ENCODE measurements at regions not wholly inside any gene's neighbourhood (a gene's known extent, or its start where the extent isn't known, plus 50 kb on each side); places are given as distances from the start of the nearest gene placed in this dataset.

- Histone ChIP-seq H3K4me1 (ENCODE audit: control insufficient read depth in 4 of 4, insufficient read depth in 4 of 4, low read length in 3 of 4) (no peaks in the 10 kb centered on the region), H3K9ac (ENCODE audit: low read depth in 1 of 2, low read length in 2 of 2) (no peak overlapping the region), H3K27ac (ENCODE audit: low read depth in 1 of 2, low read length in 2 of 2) (no peak overlapping the region), H3K36me3 (ENCODE audit: control insufficient read depth in 4 of 4, insufficient read depth in 3 of 4, low read depth in 1 of 4, low read length in 3 of 4) (no peaks in the 10 kb centered on the region), H3K27me3 (ENCODE audit: control insufficient read depth in 4 of 4, insufficient read depth in 4 of 4, low read length in 3 of 4) (no peaks in the 10 kb centered on the region), H3K9me3 (ENCODE audit: control insufficient read depth in 4 of 4, low read length in 3 of 4) (no peaks in the 10 kb centered on the region), H3K4me3 (ENCODE audit: low read depth in 1 of 3, low read length in 3 of 3) (no peak overlapping the region)
- WGBS = 78% methylated on average over 7 of the region's 7 CpGs
- TF ChIP-seq SP1 (IDR thresholded peaks at IDR 0.05) = no peak
- TF ChIP-seq, protein P1, sequence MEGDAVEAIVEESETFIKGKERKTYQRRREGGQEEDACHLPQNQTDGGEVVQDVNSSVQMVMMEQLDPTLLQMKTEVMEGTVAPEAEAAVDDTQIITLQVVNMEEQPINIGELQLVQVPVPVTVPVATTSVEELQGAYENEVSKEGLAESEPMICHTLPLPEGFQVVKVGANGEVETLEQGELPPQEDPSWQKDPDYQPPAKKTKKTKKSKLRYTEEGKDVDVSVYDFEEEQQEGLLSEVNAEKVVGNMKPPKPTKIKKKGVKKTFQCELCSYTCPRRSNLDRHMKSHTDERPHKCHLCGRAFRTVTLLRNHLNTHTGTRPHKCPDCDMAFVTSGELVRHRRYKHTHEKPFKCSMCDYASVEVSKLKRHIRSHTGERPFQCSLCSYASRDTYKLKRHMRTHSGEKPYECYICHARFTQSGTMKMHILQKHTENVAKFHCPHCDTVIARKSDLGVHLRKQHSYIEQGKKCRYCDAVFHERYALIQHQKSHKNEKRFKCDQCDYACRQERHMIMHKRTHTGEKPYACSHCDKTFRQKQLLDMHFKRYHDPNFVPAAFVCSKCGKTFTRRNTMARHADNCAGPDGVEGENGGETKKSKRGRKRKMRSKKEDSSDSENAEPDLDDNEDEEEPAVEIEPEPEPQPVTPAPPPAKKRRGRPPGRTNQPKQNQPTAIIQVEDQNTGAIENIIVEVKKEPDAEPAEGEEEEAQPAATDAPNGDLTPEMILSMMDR (IDR thresholded peaks at IDR 0.05; ENCODE audit: low read depth, low read length, missing input control) = no peak
- TF ChIP-seq, protein P2, sequence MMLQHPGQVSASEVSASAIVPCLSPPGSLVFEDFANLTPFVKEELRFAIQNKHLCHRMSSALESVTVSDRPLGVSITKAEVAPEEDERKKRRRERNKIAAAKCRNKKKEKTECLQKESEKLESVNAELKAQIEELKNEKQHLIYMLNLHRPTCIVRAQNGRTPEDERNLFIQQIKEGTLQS (IDR thresholded peaks at IDR 0.05) = no peak
- TF ChIP-seq REST (IDR thresholded peaks at IDR 0.05) = no peak
- no peak for TF ChIP-seq EGR1 (IDR thresholded peaks at IDR 0.05; ENCODE audit: low read depth in 2 of 2)
- TF ChIP-seq RXRA (IDR thresholded peaks at IDR 0.05) = no peak
- no peak for TF ChIP-seq GABPA (IDR thresholded peaks at IDR 0.05 in 1 of 2, conservative IDR thresholded peaks at IDR 0.05 in 1 of 2)
- TF ChIP-seq NR2F2 (IDR thresholded peaks at IDR 0.05) = no peak
- TF ChIP-seq ZBTB33 (IDR thresholded peaks at IDR 0.05) = no peak
- no peak for TF ChIP-seq HNF4G (IDR thresholded peaks at IDR 0.05)
- no peak for TF ChIP-seq MAX (IDR thresholded peaks at IDR 0.05)
- TF ChIP-seq YY1 (IDR thresholded peaks at IDR 0.05) = no peak
- no peak for TF ChIP-seq TAF1 (conservative IDR thresholded peaks at IDR 0.05)
- TF ChIP-seq FOXA2 (IDR thresholded peaks at IDR 0.05) = no peak
- TF ChIP-seq FOXA1 (IDR thresholded peaks at IDR 0.05) = no peak
- TF ChIP-seq JUND (IDR thresholded peaks at IDR 0.05) = no peak
- no peak for TF ChIP-seq RAD21 (IDR thresholded peaks at IDR 0.05)
- no peak for TF ChIP-seq HNF4A (conservative IDR thresholded peaks at IDR 0.05)
- DNase-seq (ENCODE audit: low spot score) = no peak
Measured at GRCh38 chr19:31589109-31589508, 239.9 kb upstream of the TSHZ3 start.
